ENCODE measurements at regions not wholly inside any gene's neighbourhood (a gene's known extent, or its start where the extent isn't known, plus 50 kb on each side); places are given as distances from the start of the nearest gene placed in this dataset.

DNA sequence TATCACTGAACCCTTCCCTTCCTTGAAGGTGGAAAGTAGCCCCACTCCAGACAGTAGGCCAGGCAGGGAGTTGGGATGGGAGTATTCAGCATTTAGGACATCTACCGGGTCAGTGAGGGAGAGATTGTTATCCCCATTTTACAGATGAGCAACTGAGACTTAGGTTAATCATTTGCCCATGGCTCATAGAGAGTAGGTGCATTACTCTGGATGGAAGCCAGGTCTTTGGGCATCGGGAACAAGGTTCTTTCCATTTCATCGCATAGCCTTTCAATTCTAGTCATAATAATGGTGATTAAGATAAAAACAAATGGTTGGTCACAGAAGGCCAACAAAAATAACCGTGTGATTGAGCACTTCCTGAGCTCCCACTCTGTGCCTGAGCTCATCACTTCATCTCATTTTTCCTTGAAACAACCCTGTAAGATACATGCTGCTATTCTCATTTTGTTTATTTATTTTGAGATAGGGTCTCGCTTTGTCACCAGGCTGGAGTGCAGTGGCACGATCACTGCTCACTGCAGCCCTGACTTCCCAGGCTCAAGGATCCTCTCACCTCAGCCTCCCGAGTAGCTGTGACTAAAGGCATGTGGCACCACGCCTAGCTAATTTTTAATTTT is 64.8 kb downstream of the NAV1 start:
- no peak for TF ChIP-seq POLR2AphosphoS5 (IDR thresholded peaks at IDR 0.05)
- TF ChIP-seq, protein P1, sequence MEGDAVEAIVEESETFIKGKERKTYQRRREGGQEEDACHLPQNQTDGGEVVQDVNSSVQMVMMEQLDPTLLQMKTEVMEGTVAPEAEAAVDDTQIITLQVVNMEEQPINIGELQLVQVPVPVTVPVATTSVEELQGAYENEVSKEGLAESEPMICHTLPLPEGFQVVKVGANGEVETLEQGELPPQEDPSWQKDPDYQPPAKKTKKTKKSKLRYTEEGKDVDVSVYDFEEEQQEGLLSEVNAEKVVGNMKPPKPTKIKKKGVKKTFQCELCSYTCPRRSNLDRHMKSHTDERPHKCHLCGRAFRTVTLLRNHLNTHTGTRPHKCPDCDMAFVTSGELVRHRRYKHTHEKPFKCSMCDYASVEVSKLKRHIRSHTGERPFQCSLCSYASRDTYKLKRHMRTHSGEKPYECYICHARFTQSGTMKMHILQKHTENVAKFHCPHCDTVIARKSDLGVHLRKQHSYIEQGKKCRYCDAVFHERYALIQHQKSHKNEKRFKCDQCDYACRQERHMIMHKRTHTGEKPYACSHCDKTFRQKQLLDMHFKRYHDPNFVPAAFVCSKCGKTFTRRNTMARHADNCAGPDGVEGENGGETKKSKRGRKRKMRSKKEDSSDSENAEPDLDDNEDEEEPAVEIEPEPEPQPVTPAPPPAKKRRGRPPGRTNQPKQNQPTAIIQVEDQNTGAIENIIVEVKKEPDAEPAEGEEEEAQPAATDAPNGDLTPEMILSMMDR (IDR thresholded peaks at IDR 0.05) = no peak
- TF ChIP-seq POLR2A (IDR thresholded peaks at IDR 0.05) = no peak
